ENCODE measurements at regions not wholly inside any gene's neighbourhood (a gene's known extent, or its start where the extent isn't known, plus 50 kb on each side); places are given as distances from the start of the nearest gene placed in this dataset.

DNA sequence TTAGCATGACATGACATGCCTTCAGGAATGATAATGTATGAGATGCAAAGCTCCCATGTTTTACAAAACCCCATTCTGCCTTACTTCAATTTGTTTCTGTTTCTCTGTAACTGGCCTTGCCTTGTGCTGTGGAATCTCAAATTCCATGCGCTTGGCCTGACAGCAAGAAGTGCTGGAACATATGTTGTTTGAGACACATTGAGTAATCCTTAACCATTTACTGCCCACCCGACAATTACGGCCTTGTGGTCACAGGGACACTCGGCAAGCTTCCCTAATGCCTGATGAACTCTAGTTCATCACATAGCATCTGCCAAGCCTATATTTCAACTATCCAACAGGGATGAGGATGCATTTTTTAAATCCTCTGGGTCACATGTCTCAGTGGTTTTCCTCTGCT lies 226.4 kb upstream of the CASK start:
- DNase-seq (ENCODE audit: low spot score), result no peak
- H3K27ac ChIP-seq, result no peak overlapping the region
- no peak overlapping the region for H3K4me3 ChIP-seq
- TF ChIP-seq, protein P1, sequence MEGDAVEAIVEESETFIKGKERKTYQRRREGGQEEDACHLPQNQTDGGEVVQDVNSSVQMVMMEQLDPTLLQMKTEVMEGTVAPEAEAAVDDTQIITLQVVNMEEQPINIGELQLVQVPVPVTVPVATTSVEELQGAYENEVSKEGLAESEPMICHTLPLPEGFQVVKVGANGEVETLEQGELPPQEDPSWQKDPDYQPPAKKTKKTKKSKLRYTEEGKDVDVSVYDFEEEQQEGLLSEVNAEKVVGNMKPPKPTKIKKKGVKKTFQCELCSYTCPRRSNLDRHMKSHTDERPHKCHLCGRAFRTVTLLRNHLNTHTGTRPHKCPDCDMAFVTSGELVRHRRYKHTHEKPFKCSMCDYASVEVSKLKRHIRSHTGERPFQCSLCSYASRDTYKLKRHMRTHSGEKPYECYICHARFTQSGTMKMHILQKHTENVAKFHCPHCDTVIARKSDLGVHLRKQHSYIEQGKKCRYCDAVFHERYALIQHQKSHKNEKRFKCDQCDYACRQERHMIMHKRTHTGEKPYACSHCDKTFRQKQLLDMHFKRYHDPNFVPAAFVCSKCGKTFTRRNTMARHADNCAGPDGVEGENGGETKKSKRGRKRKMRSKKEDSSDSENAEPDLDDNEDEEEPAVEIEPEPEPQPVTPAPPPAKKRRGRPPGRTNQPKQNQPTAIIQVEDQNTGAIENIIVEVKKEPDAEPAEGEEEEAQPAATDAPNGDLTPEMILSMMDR (IDR thresholded peaks at IDR 0.05), result no peak
- no peaks in the 10 kb centered on the region for H3K4me1 ChIP-seq (ENCODE audit: control insufficient read depth in 1 of 2, low read depth in 2 of 2)
- no peak for ATAC-seq (ENCODE audit: insufficient number of reproducible peaks, low FRiP score, low read depth)
- no peaks in the 10 kb centered on the region for H3K27me3 ChIP-seq (replicated peaks; ENCODE audit: insufficient read depth)
- H3K36me3 ChIP-seq, result no peaks in the 10 kb centered on the region
- H3K9me3 ChIP-seq, result no peaks in the 10 kb centered on the region

DNA sequence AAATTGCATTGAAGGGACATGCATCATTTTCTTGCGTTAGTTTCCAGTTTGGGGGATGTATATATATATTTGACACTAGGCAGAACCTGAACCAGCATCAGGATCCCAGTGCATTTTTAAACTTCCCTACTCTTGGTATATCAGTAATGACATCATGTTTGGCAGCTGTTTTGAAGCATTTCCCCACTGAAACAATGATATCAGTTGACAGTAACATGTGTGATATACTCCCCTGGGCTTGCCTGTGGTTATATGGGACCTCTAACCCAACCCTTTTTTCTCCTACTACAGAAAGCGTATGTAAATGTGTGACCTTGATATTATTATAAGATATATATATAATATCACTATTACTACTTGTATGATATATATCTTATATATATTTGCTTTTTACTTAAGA lies 225.9 kb upstream of the CASK start:
- Histone ChIP-seq H3K4me1 (ENCODE audit: control insufficient read depth in 1 of 2, low read depth in 2 of 2) (no peaks in the 10 kb centered on the region), H3K36me3 (no peaks in the 10 kb centered on the region), H3K27ac (no peak overlapping the region), H3K4me3 (no peak overlapping the region), H3K27me3 (replicated peaks; ENCODE audit: insufficient read depth) (no peaks in the 10 kb centered on the region), H3K9me3 (no peaks in the 10 kb centered on the region)
- ATAC-seq (ENCODE audit: insufficient number of reproducible peaks, low FRiP score, low read depth) (no peak), DNase-seq (ENCODE audit: low spot score) (no peak)
- TF ChIP-seq, protein P1 (IDR thresholded peaks at IDR 0.05), result no peak

DNA sequence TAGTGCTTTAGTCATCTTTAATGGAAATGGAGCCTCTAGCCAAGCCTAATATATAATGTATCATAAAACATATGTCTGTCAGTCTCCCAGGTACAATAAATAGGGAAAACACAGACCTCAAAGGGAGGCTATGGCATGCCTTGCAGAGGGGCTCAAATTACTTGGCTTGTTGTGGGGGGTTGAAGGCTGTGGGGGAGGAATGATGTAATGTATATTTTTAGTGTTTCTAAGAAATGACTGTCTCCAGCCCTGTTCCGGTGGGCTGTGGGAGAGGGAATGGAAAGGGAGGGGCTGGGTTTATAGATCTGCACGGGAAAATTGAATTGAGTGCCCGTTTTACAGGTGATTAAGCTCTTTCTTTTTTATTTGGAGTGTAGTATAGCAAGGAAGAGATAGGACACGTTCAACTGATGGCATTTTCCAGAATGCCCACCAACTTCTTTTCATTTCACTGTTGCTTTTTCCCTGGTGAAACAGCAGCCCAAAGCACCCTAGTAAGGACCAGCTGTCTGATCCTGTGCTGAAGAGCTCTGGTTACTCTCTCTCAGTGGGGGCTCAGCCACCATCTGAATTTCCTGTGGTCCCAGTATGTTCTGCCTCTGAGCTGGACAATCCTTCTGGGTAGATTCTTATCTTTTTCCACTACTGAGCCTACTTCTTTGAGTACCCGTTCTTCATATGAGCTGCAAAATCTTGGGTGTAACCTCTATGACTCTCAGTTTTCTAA lies 220.7 kb upstream of the CASK start:
- TF ChIP-seq, protein P1 (IDR thresholded peaks at IDR 0.05), result no peak
- ATAC-seq (ENCODE audit: insufficient number of reproducible peaks, low FRiP score, low read depth) (no peak), DNase-seq (ENCODE audit: low spot score) (no peak)
- H3K4me1 ChIP-seq (ENCODE audit: control insufficient read depth in 1 of 2, low read depth in 2 of 2), result no peaks in the 10 kb centered on the region
- no peaks in the 10 kb centered on the region for H3K9me3 ChIP-seq
- no peak overlapping the region for H3K27ac ChIP-seq
- H3K36me3 ChIP-seq, result no peaks in the 10 kb centered on the region
- H3K27me3 ChIP-seq (replicated peaks; ENCODE audit: insufficient read depth), result no peaks in the 10 kb centered on the region
- no peak overlapping the region for H3K4me3 ChIP-seq

DNA sequence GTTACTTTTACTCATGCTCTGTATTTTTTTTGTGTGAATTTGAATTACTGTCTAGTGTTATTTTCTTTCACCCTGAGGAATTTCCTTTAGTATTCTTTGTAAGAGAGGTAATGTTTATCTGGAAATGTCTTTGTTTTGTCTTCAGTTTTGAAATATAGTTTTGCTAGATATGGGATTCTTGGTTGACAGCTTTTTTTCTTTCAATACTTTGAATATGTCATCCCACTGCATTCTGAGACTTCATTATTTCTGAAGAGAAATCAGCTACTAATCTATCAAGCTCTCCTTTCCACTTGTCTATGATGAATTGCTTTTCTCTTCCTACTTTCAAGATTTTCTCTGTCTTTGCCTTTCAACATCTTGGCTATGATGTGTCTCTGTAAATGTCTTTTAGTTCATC lies 217.0 kb upstream of the CASK start:
- H3K36me3 ChIP-seq, result no peaks in the 10 kb centered on the region
- H3K9me3 ChIP-seq, result no peaks in the 10 kb centered on the region
- ATAC-seq (ENCODE audit: insufficient number of reproducible peaks, low FRiP score, low read depth), result no peak

DNA sequence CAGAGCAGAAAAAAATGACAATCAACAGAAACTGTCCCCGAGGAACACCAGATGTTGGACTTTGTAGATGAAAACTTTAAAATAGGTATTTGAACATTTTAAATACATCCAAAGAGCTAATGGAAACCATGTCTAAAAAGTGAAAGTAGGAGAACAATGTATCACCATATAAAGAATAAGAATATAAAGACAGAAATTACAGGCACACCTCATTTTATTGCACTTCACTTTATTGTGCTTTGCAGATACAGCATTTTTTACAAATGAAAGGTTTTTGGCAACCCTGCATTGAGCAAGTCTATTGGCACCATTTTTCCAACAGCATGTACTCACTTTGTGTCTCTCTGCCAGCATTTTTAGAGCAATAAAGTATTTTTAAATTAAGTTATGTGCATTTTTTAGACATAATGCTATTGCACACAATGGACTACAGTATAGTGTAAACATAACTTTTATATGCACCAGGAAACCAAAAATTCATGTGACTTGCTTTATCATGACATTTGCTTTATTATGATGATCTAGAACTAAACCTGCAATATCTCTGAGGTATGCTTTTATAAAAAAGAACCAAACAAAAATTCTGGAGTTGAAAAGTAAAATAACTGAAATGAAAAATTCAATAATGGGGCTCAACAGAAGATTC lies 212.4 kb upstream of the CASK start:
- ATAC-seq (ENCODE audit: insufficient number of reproducible peaks, low FRiP score, low read depth) (no peak), DNase-seq (ENCODE audit: low spot score) (no peak)
- TF ChIP-seq, protein P1 (IDR thresholded peaks at IDR 0.05), result no peak
- H3K27ac ChIP-seq, result no peak overlapping the region
- H3K9me3 ChIP-seq, result no peaks in the 10 kb centered on the region
- no peaks in the 10 kb centered on the region for H3K4me1 ChIP-seq (ENCODE audit: control insufficient read depth in 1 of 2, low read depth in 2 of 2)
- no peaks in the 10 kb centered on the region for H3K36me3 ChIP-seq
- no peaks in the 10 kb centered on the region for H3K27me3 ChIP-seq (replicated peaks; ENCODE audit: insufficient read depth)
- H3K4me3 ChIP-seq, result no peak overlapping the region

More for the DNA sequence above, 217.0 kb upstream of the CASK start:
- H3K27ac ChIP-seq, result no peak overlapping the region
- H3K4me1 ChIP-seq (ENCODE audit: control insufficient read depth in 1 of 2, low read depth in 2 of 2), result no peaks in the 10 kb centered on the region
- H3K27me3 ChIP-seq (replicated peaks; ENCODE audit: insufficient read depth), result no peaks in the 10 kb centered on the region
- H3K4me3 ChIP-seq, result no peak overlapping the region
- TF ChIP-seq, protein P1 (IDR thresholded peaks at IDR 0.05), result no peak
- DNase-seq (ENCODE audit: low spot score), result no peak

Data from thoracic aorta (tissue), 2 donors.